ENCODE measurements at regions not wholly inside any gene's neighbourhood (a gene's known extent, or its start where the extent isn't known, plus 50 kb on each side); places are given as distances from the start of the nearest gene placed in this dataset.

DNA sequence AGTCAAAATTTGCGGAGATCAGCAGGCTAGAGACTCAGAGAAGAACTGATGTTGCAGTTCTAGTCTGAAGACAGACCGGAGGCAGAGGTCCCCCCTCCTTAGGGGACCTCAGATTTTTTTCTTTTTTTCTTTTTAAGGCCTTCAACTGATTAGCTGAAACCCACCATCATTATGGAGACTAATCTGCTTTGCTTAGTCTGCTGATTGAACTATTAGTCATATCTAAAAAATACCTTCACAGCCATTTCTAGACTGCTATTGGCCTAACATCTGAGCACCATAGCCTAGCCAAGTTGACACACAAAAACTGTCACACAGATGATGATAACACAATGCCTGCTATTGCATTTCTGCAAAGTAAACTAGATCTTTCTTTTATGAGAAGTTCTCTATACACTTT is 141.1 kb upstream of the TNFAIP3 start:
- DNase-seq (no peak), ATAC-seq (ENCODE audit: low read depth) (no peak)
- Mint-ChIP-seq H3K27me3 (peaks cover 5% of the 10 kb centered on the region), H3K4me1 (no peaks in the 10 kb centered on the region), H3K9me3 (ENCODE audit: insufficient read depth) (no peaks in the 10 kb centered on the region), H3K4me3 (no peak overlapping the region), H3K27ac (no peak overlapping the region)
- Histone ChIP-seq H3K4me2 (replicated peaks; ENCODE audit: low read depth, low read length, poor library complexity, severe bottlenecking) (no peak overlapping the region), H3K9me3 (ENCODE audit: control extremely low read depth in 1 of 3, control insufficient read depth in 2 of 3, insufficient read depth in 1 of 3, low read length in 2 of 3) (no peaks in the 10 kb centered on the region), H4K20me1 (ENCODE audit: control insufficient read depth, insufficient read depth, low read length, poor library complexity, severe bottlenecking) (no peaks in the 10 kb centered on the region), H3K4me1 (ENCODE audit: control insufficient read depth in 2 of 2, insufficient read depth in 2 of 2, low read length in 2 of 2) (no peaks in the 10 kb centered on the region), H3K4me3 (ENCODE audit: control extremely low read depth in 1 of 5, extremely low read depth in 1 of 5, insufficient read depth in 1 of 5, low read depth in 2 of 5, low read length in 4 of 5) (no peak overlapping the region), H3K79me2 (ENCODE audit: control insufficient read depth, insufficient read depth, low read length) (no peaks in the 10 kb centered on the region), H3K9ac (ENCODE audit: low read length) (no peak overlapping the region), H3K27ac (ENCODE audit: low read length in 2 of 2) (no peak overlapping the region), H2AFZ (ENCODE audit: insufficient read depth, low read depth, low read length, poor library complexity, severe bottlenecking) (no peak overlapping the region), H3K27me3 (replicated peaks in 1 of 4; ENCODE audit: control extremely low read depth in 1 of 4, control insufficient read depth in 3 of 4, insufficient read depth in 4 of 4, low read length in 3 of 4) (no peaks in the 10 kb centered on the region), H3K36me3 (replicated peaks in 1 of 2; ENCODE audit: control extremely low read depth in 1 of 2, control insufficient read depth in 1 of 2, extremely low read depth in 1 of 2, insufficient read depth in 2 of 2, low read length in 1 of 2) (no peaks in the 10 kb centered on the region)
- 80% methylated on average over 1 of the region's 2 CpGs for WGBS (ENCODE audit: insufficient coverage)
- TF ChIP-seq, protein P1, sequence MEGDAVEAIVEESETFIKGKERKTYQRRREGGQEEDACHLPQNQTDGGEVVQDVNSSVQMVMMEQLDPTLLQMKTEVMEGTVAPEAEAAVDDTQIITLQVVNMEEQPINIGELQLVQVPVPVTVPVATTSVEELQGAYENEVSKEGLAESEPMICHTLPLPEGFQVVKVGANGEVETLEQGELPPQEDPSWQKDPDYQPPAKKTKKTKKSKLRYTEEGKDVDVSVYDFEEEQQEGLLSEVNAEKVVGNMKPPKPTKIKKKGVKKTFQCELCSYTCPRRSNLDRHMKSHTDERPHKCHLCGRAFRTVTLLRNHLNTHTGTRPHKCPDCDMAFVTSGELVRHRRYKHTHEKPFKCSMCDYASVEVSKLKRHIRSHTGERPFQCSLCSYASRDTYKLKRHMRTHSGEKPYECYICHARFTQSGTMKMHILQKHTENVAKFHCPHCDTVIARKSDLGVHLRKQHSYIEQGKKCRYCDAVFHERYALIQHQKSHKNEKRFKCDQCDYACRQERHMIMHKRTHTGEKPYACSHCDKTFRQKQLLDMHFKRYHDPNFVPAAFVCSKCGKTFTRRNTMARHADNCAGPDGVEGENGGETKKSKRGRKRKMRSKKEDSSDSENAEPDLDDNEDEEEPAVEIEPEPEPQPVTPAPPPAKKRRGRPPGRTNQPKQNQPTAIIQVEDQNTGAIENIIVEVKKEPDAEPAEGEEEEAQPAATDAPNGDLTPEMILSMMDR (IDR thresholded peaks at IDR 0.05) = no peak
- TF ChIP-seq EZH2 (IDR thresholded peaks at IDR 0.05; ENCODE audit: borderline replicate concordance, insufficient read depth, low read depth, low read length, poor library complexity, severe bottlenecking) = no peak
- CTCF ChIA-PET = interaction anchor here (0.6 to 1.7 kb wide), 3 partner anchors 9 to 89 kb away, joined by 4 to 7 read pairs (median 5); no protein-coding TSS in a partner anchor
- POLR2A ChIA-PET = no interaction called here
- intact Hi-C loops (cut with micrococcal nuclease) = no loop called here

DNA sequence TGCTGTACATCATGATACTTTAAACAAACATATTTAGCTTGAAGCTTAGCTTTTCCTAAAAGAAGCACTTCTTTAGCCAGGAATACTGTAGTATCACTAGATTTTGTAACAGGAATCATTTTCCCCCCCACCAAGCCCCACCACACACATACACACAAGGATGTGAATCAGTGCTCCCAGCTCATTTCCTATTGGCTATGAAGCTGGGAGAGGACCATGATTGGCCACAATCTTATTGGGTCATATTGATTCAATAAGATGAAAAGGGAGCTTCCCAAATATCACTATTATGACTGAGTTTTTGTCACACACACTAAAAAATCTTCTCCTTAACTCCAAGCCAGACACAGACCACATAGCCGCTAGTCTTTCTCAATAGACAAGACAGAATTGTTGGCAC is 140.5 kb upstream of the TNFAIP3 start:
- H3K36me3 ChIP-seq (replicated peaks in 1 of 2; ENCODE audit: control extremely low read depth in 1 of 2, control insufficient read depth in 1 of 2, extremely low read depth in 1 of 2, insufficient read depth in 2 of 2, low read length in 1 of 2) = no peaks in the 10 kb centered on the region
- POLR2A ChIA-PET = no interaction called here
- no CpG with 5 or more reads among the region's 1 CpG for WGBS (ENCODE audit: insufficient coverage)
- H2AFZ ChIP-seq (ENCODE audit: insufficient read depth, low read depth, low read length, poor library complexity, severe bottlenecking) = no peak overlapping the region
- CTCF ChIA-PET = interaction anchor here (0.6 to 1.7 kb wide), 2 partner anchors 18 to 89 kb away, joined by 4 to 7 read pairs; no protein-coding TSS in a partner anchor
- H3K27me3 ChIP-seq (replicated peaks in 1 of 4; ENCODE audit: control extremely low read depth in 1 of 4, control insufficient read depth in 3 of 4, insufficient read depth in 4 of 4, low read length in 3 of 4) = no peaks in the 10 kb centered on the region
- Mint-ChIP-seq H3K4me3 (no peak overlapping the region), H3K9me3 (ENCODE audit: insufficient read depth) (no peaks in the 10 kb centered on the region), H3K4me1 (no peaks in the 10 kb centered on the region), H3K27ac (no peak overlapping the region), H3K27me3 (peaks cover 5% of the 10 kb centered on the region)
- H3K27ac ChIP-seq (ENCODE audit: low read length in 2 of 2) = no peak overlapping the region
- no peak overlapping the region for H3K9ac ChIP-seq (ENCODE audit: low read length)
- H3K4me3 ChIP-seq (ENCODE audit: control extremely low read depth in 1 of 5, extremely low read depth in 1 of 5, insufficient read depth in 1 of 5, low read depth in 2 of 5, low read length in 4 of 5) = no peak overlapping the region
- no peaks in the 10 kb centered on the region for H3K79me2 ChIP-seq (ENCODE audit: control insufficient read depth, insufficient read depth, low read length)
- TF ChIP-seq, protein P1 (IDR thresholded peaks at IDR 0.05) = no peak
- no peak for TF ChIP-seq EZH2 (IDR thresholded peaks at IDR 0.05; ENCODE audit: borderline replicate concordance, insufficient read depth, low read depth, low read length, poor library complexity, severe bottlenecking)
- H3K4me2 ChIP-seq (replicated peaks; ENCODE audit: low read depth, low read length, poor library complexity, severe bottlenecking) = no peak overlapping the region
- no peaks in the 10 kb centered on the region for H4K20me1 ChIP-seq (ENCODE audit: control insufficient read depth, insufficient read depth, low read length, poor library complexity, severe bottlenecking)
- intact Hi-C loops (cut with micrococcal nuclease) = no loop called here
- no peak for ATAC-seq (ENCODE audit: low read depth)
- no peak for DNase-seq
- H3K4me1 ChIP-seq (ENCODE audit: control insufficient read depth in 2 of 2, insufficient read depth in 2 of 2, low read length in 2 of 2) = no peaks in the 10 kb centered on the region
- H3K9me3 ChIP-seq (ENCODE audit: control extremely low read depth in 1 of 3, control insufficient read depth in 2 of 3, insufficient read depth in 1 of 3, low read length in 2 of 3) = no peaks in the 10 kb centered on the region
